ENCODE measurements at regions not wholly inside any gene's neighbourhood (a gene's known extent, or its start where the extent isn't known, plus 50 kb on each side); places are given as distances from the start of the nearest gene placed in this dataset.

DNA sequence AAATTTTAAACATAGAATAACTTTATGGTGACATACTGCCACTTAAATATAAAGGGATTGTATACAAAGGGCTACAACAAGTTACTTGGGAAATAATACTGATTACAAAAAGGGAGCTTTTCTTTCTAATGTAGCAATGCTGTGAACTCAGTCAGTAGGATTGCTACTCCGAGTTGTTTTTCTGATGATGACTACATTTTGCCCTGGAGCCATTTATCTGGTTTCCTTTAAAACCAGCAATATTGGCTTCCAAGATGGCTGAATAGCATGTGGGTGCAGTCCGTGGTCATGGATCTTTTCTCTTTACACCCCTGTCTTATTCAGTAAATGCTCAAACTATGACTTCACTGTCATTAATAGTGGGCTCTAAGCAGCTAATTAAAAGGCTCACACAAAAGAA lies 92.6 kb upstream of the NEK7 start:
- TF ChIP-seq, protein P1, sequence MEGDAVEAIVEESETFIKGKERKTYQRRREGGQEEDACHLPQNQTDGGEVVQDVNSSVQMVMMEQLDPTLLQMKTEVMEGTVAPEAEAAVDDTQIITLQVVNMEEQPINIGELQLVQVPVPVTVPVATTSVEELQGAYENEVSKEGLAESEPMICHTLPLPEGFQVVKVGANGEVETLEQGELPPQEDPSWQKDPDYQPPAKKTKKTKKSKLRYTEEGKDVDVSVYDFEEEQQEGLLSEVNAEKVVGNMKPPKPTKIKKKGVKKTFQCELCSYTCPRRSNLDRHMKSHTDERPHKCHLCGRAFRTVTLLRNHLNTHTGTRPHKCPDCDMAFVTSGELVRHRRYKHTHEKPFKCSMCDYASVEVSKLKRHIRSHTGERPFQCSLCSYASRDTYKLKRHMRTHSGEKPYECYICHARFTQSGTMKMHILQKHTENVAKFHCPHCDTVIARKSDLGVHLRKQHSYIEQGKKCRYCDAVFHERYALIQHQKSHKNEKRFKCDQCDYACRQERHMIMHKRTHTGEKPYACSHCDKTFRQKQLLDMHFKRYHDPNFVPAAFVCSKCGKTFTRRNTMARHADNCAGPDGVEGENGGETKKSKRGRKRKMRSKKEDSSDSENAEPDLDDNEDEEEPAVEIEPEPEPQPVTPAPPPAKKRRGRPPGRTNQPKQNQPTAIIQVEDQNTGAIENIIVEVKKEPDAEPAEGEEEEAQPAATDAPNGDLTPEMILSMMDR (conservative IDR thresholded peaks at IDR 0.05; ENCODE audit: low read length), result no peak
- no peak overlapping the region for H3K4me3 ChIP-seq (ENCODE audit: low read length)
- DNase-seq (ENCODE audit: low read depth), result peak; percentile 7

DNA sequence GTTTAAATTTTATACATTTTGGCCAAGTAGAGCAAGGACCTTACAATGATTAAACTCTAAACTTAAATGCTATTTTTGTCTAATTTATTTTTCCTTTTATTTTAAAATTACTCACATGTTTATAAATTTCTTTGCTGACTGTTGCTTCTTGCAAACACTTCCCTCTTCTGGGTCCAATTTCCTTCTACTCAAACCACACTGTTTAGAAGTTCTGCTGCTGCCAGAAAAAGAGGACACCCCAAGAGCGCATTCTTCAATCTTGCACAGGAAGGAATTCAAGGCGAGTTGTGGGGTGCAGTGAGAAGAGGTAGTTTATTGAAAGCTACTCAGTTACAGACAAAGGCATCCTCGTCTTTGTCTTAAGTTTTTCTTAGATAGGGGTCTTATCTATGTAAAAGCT lies 88.5 kb upstream of the NEK7 start:
- H3K4me3 ChIP-seq (ENCODE audit: low read length), result no peak overlapping the region
- no peak for DNase-seq (ENCODE audit: low read depth)
- TF ChIP-seq, protein P1 (conservative IDR thresholded peaks at IDR 0.05; ENCODE audit: low read length), result no peak

DNA sequence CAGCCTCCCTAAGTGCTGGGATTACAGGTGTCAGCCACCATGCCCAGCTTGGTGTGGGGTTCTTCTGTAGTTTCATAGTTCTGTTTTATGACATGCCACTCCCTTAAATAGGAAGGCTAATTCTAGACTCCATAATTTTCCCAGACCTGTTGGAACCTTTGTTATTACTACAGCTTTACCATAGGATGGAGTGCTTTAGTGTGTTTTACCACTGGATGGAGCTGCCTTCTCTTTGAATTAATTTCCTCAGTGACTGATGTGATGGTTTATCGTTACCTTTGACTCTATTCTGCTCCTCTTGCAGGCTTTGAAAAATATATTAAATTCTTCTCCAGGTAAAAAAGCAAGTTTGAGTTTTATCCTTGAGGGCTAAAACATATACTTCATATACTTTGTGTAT lies 84.6 kb upstream of the NEK7 start:
- TF ChIP-seq, protein P1 (conservative IDR thresholded peaks at IDR 0.05; ENCODE audit: low read length), result peak; percentile 48
- peak; percentile 11 for DNase-seq (ENCODE audit: low read depth)
- H3K4me3 ChIP-seq (ENCODE audit: low read length), result no peak overlapping the region

DNA sequence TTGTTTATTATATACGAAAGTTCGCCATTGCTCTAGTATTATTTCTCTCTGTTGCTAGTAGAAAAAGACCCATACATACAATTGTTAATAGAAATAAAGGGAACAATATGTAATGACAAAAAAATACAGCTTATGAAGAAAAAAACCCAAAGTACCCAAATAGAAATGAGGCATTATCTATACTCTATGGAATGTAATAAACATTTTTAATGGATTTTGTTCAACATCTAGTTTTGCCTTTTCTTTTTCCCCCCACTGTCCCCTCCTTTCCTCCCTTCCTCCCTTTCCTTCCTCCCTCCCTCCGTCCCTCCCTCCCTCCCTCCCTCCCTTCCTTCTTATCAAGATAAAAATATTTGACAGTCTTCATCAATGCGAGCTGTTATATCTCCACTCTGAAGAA lies 81.5 kb upstream of the NEK7 start:
- no peak overlapping the region for H3K4me3 ChIP-seq (ENCODE audit: low read length)
- no peak for DNase-seq (ENCODE audit: low read depth)
- TF ChIP-seq, protein P1 (conservative IDR thresholded peaks at IDR 0.05; ENCODE audit: low read length), result no peak

DNA sequence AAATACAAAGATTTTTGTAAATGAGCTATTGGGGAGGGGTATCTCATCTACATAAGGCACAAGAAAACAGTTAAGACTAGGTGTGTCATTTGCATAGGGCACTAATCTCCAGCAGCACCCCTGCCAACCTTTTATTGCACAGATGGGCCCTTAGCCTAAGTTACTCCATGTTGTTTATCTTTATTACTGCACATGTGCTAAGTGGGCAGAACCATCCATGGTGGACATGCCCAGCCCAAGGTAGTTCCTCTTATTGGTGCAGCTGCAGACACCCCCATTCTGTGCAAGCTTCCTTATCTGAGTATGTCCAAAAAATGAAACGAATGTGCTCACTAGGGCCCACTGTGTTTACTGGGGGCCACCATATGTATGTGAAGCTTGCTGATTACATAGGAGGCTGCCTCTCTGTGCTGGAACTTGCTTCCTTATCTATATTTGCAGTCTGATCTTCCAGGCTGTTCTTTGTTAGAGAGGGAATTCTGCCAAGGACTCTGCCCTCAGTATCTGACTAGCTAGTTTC lies 77.3 kb upstream of the NEK7 start:
- TF ChIP-seq, protein P1 (conservative IDR thresholded peaks at IDR 0.05; ENCODE audit: low read length), result no peak
- H3K4me3 ChIP-seq (ENCODE audit: low read length), result no peak overlapping the region
- DNase-seq (ENCODE audit: low read depth), result no peak

DNA sequence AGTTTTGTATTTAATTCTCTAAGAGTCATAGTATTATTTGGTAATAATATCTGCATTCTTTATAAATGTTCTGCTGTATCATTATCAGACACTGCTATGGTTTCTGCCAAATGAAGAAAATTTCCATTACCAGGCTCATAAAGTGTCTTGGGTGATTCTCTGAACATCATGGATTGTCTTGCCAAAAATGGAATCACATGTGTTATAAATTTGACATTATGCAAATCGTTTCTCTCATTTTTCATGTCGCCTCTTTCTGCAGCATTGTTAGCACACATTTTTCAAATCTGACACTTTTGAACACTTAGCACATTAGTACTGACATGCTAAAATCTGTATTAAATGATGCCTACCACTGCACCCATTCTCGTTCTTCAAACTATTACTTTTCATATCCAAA lies 74.2 kb upstream of the NEK7 start:
- DNase-seq (ENCODE audit: low read depth), result no peak
- TF ChIP-seq, protein P1 (conservative IDR thresholded peaks at IDR 0.05; ENCODE audit: low read length), result no peak
- H3K4me3 ChIP-seq (ENCODE audit: low read length), result no peak overlapping the region

DNA sequence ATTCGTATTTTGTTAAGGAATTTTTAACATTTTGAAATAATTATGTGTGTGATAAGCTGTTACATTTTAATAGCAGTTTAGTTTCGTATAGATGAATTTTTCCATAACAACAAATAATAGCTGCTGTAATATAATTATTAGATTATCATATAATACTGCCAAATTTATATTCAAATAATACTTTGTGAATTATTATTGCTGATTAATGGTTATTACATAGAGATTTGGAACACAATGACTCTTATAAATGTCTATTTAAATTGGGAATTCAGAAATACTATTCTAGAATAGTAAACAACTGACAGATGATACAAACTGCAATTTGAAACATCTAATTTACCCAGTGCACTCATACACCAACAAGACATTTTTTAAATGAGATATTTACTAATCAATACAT lies 73.2 kb upstream of the NEK7 start:
- TF ChIP-seq, protein P1 (conservative IDR thresholded peaks at IDR 0.05; ENCODE audit: low read length), result no peak
- H3K4me3 ChIP-seq (ENCODE audit: low read length), result no peak overlapping the region
- no peak for DNase-seq (ENCODE audit: low read depth)
